HG03442 (cell line): ENCODE measurements at regions not wholly inside any gene's neighbourhood (a gene's known extent, or its start where the extent isn't known, plus 50 kb on each side); places are given as distances from the start of the nearest gene placed in this dataset.

Experiments
- ATAC-seq: cut with Tn5 transposase; IDR thresholded peaks from one replicate; pipeline ENCODE4 v1.9.1; 2021; ENCODE audit warnings: mild to moderate bottlenecking, moderate library complexity; ENCODE audit not compliant: unreplicated experiment

DNA sequence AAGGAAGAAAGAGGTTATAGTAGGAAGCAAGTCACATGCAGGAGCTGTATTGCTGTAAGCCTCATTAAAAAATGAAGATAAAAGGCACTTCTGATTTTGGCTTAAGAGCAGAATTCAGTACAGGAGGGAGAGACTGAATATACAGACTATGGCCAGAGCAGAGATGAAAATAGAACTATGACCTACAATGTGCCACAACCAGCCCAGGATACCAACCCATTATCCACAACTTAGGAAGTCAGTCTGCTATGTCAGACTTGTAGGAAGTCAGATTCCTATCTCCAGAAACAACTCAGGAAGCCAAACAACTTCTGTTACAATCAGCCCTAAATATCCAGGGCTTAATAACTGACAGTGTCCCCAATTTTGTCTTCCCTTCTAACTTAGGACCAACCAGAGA is 156.2 kb upstream of the ANKH start:
- ATAC-seq: no peak

DNA sequence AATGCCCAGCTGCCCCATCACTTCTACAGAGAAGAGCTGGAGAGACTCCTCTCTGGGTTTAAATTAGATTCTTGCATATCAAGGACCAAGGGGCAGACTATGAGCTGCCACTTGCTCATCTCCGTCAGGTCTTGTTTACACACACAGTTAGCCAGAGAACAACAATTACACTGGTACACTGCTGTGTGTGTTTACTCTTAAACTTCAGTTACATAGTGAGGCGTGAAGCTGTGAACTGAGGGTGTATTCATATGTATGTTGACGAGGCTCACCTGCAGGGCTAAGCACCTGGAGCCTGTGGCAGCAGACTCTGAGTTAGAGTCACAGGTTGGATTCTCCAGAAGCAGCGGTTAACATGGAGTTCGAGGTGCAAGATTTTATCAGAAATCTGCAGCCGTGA is 155.4 kb upstream of the ANKH start:
- no peak for ATAC-seq

DNA sequence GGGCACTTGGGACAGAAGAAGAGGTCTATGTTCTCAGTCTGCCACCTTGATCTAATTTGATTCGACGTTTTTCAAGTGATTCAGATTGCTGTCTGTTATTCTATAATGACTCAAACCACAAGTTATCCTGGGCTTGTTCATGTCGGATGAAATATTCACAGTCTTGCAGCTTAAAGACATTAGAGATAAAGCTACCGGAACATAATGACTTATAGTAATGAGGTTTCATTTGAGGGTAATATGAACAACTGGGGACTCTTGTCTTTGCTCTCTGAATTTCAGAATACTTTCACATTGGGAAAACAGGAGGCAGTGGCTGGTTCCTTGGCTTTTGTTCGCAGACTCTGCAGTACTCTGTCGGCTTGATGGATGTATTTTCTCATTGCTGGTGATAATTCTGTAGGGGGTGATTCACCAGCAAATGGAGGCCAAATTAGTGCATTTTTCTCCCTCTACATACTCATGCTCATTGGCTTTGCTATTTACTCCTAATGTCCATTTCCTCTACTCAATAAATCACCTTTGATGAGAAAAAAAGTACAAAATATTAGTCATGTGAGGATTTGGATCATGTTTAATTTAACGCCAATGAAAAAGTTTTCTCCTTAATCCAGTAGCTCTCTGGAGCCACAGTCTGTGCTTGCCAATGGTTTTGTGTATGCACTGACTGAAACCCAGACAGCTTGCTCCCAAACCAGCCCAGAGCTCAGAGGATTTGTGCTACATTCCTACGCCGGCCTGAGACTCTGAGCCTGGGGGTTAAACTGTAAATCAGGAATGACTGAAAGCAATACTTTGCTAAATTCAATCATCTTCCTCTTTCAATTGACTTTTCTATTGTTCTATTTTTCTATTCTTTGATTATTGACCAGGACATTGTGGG is 154.7 kb upstream of the ANKH start:
- no peak for ATAC-seq

DNA sequence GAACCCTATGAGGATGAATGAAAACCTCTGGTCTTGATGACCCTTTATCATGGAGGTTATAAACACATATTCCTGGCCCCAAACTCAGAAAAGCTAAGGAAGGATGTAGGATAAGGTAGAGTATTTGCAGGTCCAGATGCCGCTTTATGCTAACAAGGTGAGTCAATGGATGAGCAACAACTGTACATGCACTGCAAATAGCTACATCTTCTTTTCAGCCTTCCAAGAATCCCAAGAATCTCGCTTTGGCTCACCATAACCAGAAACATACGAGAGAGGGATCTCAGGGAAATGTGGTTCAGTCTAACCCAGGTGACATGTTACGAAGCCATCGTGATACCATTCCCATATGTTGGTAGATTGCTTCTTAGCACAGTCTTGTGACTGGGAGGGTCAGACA is 152.3 kb upstream of the ANKH start:
- no peak for ATAC-seq

DNA sequence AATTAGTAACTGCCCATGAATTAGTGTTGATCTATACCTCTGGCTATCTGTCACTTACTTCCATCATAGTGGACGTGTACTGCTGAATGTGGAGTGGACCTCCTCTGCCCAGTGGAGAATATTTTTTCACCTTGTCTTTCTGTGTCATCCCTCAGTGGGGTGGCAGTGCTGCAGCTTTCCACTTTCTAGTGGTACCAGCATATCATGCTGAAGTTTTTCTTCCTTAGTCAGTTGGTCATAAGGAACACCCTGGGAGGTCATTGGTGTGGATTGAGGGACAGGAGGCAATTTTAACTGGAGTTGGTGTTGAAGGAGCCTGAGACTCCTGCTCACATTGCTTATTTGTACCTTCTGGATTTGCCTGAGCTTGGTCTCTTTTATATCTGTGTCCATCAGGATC is 151.7 kb upstream of the ANKH start:
- no peak for ATAC-seq

DNA sequence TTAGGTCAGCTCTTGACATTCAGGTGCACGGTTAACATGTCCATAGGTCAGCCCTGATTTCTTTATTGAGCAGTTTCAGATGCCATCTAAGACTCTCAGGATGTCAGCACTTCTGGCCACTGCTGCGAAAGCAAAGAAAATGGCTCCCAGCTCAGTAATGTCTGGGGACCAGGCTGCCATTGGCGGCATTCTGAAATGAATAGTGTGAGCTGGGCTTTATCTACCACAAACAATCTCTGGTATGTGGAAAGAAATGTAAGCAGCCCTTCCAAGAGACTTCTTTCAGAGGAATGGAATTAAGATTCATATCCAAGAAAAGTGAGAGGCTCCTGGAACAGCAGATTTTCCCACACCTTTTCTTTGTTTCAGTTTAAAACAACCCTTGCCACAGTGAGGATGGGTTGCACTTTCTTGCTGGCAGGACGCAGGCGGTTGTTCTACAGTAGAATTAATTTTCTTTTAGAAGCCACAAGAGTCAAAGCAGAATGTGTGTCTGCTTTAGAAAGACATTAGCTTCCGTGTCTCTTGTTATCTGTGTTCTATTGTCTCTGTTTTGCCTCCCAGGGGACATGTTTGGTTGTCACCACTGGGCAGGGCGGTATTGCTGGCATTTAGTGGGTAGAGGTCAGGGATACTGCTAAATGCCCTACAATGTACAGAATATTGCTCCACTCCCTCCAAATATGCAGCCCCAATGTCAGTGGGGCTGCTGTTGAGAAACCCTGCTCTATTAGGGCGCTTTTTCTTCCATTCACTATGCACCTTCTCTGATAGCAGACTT is 149.9 kb upstream of the ANKH start:
- ATAC-seq: no peak

DNA sequence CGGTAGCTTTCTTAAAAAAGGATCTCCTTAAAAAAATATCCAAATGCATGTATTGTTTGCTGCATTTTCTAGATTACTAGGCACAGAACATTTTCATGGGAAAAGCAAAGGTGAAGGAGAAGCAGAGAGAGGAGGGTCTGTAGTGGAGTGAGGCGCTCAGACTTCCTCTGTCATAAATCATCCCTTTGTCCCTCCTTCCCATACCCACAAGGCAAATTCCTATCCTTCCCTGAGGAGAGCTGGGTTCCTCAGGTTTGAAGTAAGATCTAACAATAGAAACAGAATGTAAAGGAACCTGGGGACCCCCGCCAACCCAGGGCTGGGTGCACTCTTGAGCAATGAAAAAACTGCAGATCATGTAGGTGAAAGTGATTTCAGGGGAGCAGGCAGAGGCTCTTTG is 149.2 kb upstream of the ANKH start:
- ATAC-seq: no peak

DNA sequence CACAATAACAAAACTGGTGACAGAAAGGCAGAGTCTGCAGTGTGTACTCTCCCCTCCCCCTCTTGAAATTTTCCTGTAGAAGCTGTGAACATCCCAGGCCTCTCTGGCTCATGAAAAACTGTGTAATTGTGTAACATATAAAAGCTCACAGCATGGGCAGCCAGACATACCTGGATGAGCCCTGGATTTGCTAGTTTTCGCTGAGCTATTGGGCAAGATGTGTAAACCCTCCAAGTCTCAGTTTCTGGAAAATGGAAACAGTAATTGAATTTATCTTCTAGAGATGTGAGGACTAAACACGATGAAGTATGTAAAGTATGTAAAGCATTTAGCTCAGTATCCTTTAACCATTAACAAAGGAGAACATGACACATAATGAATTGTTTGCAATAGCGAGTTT is 143.2 kb upstream of the ANKH start:
- ATAC-seq: no peak

DNA sequence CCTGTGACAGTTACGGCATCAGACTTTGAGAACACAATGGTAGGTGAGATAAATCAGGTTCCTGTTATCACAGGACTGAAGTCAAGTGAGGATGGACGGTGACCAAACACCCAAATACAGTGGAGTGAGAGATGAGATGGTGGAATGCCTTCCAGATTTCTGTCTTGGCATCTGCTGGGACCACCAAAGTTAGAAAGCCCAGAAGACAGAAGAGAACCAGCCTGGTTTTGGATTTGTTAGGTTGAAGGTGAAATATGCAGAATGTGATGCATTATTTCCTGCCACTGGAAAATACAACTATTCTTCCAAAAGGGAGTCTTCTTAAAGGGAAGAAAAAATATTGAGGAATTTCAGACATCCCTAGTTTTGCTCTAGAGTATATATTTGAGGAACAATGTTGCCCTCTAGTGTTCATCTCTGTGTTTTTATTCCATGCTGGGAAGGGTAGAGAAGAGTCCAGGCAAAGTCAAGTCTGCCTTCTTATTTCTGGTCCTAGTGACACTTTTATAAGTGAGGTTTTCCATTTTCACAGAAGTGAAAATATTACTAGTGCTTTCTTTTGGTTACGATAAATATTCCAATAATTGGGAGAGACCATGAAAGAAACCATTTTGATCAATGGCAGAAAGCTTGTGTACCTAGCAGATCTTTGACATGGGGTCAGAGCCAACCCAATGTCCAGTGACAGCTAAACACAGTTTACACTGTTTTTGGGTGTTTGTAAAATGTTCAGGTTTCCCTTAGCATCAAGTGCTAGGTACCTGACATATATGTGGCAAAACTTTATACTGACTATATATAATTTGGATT is 142.3 kb upstream of the ANKH start:
- peak; percentile 72 for ATAC-seq

DNA sequence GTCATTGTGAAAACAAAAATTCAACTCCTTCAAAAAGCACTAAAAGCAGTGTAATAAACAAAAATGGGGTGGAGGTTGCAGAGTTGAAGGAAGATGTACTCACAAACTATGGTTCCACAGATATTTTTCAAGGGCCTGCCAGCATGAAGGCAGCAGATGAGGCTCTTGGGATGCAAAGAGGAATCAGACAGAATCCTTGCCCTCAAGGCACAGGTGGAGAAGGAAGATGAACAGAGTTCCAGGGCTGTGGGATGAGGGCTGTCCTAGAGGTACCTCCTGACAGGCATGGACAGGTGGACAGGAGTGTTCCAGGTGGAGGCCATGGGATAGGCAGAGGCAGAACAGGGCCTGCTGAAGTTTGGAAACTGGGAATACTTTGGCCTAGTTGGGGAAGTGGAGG is 140.5 kb upstream of the ANKH start:
- ATAC-seq: no peak

DNA sequence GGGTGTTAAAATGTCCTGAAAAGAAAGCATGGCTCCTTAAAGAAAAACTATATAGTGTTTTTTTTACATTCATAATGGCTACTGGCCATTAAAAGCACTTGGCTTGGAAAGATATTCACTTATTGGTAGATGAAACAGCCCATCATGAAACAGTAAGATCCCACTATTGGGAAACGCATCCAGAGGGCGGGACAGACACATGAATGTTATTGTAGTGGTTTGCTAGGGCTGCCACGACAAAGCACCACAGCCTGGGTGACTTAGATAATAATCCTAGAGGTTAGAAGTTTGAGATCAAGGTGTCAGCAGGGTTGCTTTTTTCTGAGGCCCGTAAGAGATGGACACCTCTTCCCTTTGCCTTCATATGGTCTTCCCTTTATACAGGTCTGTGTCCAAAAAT is 139.4 kb upstream of the ANKH start:
- no peak for ATAC-seq

DNA sequence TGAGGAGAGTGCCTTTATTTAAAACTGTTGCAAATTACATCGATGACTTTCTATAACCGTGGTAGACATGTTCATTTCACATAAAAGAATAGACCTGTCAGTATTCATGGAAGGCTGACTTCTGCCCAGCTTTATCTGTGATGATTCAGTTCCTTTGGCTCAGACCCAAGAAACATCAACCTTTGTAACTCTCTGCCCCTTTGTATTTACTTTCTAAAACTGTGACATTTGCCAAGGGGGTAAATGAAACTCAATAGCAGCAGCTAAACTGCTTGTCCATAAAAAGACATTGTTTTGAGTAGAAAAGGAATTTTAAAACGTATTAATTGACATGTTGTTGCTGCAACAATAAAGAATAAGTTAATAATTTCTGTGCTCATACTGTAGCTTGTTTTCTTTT is 137.8 kb upstream of the ANKH start:
- no peak for ATAC-seq

DNA sequence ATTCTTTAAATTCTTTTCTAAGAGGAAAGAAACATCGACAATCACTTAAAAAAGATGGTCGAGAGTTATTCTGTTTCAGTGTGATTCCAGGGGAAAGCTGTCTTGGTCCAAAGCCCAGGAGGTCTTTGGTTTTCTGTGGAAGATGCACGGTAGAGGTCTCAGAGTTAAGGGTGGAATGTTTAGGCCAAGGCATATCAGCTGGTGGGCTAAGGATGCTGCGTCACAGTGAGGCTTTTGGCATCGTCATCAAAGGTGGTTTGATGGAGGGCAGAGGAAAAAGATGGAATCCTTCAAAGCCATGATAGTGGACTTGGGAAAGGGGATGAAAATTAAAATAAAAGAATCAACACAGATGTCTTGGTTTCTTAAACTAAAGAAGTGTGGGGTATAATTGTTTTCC is 137.3 kb upstream of the ANKH start:
- ATAC-seq: no peak

DNA sequence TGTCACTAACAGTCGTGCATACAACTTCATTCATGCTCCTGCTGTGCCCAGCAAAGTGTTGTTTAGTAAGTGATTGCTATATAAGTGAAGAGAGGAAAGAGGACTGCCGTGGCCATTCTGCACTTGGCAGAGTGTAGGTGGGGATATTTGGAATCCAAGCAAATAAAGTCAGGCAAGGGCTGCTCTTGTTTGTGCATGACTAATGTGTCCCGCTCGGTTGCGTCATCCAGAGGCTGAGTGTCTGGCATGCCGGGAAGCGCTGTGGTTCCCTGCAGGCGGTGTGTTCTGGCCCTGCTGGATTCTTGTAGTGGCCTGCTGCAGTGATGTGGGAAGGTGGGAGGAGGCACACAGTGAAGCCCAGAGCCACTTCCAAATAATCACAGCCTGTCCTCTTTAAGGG is 136.9 kb upstream of the ANKH start:
- ATAC-seq: no peak

DNA sequence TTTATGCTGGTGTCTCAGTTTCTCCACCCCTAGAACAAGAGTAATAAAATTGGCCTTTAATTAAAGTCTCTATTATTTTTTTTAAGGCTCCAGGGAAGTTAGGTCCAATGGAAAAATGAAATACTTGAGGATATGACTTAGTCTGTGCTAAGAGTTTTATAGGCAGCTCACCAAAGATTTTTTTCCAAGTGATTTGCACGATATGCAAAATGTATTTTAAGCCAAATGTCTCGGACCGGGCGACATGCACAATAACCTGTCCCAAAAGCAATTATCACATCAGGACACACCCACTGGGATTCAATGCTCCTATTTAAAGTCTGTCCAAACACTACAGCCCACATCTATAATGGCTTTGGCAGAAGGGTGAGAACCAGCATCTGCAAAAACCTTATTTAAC is 136.1 kb upstream of the ANKH start:
- ATAC-seq: no peak

DNA sequence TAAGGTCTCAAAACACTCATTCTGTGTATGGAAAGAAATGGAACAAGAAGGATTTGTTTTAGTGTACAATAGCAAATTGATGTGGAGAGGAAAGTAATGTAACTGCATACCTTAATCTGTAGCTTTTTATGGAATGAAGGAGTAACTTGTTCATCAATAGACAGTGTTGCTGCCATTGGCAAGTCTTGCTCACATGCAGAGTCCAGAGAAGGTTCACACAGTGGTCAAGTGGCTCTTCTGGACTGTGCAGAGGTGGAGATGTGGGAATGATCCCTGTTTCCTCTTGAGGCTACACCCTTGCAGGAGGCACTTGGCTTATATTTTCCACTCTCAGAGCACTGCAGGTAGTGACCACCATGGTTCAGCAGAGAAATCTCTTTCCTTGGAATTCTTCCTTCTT is 132.9 kb upstream of the ANKH start:
- no peak for ATAC-seq

DNA sequence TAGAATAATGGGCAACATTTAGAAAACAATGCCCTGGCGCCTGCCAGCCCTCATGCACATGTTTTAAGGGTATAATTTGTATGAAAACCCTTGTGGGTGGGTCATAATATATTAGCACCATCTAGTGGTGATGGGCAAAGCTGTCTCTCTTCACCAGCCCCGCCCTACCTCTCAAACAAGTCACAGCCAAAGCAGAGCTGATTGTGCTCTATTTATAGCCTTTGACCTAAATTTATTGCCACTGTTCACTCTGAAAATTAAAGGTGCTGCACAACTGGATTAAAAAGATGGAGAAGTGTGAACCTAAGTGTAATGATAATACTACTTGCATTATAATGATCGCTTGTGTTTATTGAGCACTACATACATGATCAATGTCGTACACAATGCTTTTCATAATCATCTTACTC is 131.9 kb upstream of the ANKH start:
- ATAC-seq: peak; percentile 94

DNA sequence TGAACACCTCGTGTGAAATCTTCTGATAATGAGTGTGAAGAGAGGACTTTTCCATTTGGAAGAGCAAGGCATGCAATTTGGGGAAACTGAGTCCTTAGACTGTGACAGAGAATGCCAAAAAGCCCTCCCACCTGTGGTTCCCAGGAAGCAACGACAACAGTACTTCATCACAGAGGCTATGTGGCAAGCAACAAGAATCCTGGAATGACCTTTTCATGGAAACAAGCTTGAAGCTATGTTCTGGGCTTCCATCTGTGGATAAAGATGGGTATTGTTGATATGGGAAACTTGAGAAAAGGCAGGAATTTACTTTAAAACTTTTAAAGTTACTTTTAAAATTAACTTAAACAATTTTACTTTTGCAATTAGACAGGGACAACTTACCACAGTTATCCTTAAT is 131.2 kb upstream of the ANKH start:
- no peak for ATAC-seq

DNA sequence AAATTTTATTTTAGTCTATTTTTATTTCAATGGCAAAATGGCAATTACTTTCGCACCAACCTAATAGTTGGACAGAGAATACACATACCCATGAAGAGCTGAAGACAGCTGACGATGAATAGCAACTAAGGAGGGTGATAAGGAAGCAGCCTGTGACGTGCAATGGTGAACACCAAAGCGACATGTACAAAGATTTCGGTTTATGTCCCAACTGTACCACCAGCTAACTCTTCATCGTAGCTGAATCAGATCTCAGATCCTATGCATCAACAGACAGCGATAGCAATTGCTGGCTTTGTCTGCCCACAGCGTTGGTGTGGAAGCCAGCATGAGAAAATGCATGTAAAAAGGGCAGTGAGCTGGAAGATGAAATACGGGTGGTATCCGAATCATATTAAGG is 130.6 kb upstream of the ANKH start:
- no peak for ATAC-seq

DNA sequence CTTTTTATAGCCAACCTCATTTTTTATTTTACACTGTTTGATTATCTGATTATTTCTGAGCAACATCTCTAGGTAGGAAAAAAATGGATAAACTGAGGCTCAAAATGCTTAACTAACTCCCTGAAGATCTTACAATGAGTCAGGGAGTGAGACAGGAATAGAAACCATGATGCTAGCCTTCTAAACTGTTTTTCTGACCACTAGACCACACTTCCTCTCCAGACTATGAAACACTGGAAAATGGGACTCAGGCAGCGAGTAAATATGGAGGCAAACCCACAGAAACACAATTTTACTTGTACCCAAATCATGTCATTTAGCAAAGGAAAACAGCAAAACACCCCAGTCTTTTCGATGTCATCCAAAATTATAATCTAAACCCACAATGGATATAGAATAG is 129.9 kb upstream of the ANKH start:
- ATAC-seq: no peak

DNA sequence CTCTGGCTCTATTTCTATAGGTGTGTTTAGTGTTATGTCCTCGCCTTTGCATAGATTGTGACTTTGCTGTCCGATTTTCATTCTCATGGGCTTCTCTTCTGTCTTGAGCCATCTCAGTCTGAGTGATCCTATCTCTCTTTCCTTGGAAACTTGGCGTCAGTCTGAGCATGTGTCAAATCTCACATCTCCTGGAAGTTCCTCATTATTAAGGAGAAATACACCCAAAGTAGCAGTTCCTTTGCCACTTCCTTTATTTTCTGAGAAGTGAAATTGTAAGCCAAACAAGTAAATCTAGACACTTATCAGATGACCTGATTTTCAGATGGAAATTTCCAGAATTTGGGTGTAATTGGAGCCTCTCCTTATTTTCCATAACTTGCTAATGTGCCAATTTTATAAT is 126.9 kb upstream of the ANKH start:
- no peak for ATAC-seq

DNA sequence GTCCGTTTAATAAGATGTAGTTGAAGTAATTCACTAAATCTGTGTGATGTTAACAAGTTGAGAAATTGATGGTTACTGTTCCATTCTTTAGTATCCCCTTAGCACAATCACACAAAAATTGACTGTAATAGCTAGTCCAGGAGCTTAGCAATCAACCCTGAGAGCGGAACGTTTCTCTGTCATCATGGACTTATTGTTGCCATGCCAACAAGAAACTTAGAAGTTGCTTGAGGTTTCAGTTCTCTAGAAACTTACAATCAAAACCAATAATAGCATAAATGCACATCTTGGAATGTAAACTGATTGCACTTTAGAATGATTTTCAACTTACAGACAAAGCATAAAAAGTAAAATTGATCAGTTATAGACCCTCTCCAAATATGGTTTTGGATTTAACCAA is 125.4 kb upstream of the ANKH start:
- peak; percentile 79 for ATAC-seq
